GM19023 (cell line): ENCODE measurements at regions not wholly inside any gene's neighbourhood (a gene's known extent, or its start where the extent isn't known, plus 50 kb on each side); places are given as distances from the start of the nearest gene placed in this dataset.

ENCODE experiments used
- ATAC-seq: cut with Tn5 transposase; IDR thresholded peaks from one replicate; pipeline ENCODE4 v1.9.1; 2021; ENCODE audit warnings: mild to moderate bottlenecking, moderate library complexity; ENCODE audit not compliant: unreplicated experiment

GRCh38 chr6:18752278-18753068 is 365.3 kb downstream of the RNF144B start:
- no peak for ATAC-seq

GRCh38 chr6:18753076-18753475 is 365.9 kb downstream of the RNF144B start:
- ATAC-seq, result no peak

- ATAC-seq, result no peak
Observed at GRCh38 chr6:18763086-18763485, 375.9 kb downstream of the RNF144B start.

GRCh38 chr6:18784794-18785193 is 397.6 kb downstream of the RNF144B start:
- ATAC-seq, result no peak

DNA sequence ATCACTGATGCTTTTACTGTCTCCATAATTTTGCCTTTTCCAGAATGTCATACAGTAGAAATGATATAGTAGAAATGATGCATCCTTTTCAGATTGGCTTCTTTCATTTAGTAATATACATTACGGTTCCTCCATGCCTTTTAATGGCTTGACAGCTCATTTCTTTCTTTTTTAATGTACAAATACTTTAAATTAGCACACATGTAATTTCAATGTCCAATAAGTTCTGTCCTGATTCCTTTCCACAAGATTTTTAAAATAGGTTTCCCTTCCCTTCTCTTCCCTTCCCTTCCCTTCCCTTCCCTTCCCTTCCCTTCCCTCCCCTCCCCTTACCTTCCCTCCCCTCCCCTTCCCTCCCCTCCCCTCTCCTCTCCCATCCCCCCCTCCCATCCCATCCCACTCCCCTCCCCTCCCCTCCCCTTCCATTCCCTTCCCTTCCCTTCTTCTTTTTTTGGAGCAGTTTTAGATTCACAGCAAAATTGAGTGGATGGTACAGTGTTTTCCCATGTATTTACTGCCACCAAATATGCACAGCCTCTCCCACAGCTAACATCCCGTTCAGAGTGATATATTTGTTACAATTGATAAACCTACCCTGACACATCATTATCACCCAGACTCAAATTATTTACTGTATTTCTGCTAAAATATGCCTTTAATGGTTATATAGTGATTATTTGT is 398.8 kb downstream of the RNF144B start:
- no peak for ATAC-seq

DNA sequence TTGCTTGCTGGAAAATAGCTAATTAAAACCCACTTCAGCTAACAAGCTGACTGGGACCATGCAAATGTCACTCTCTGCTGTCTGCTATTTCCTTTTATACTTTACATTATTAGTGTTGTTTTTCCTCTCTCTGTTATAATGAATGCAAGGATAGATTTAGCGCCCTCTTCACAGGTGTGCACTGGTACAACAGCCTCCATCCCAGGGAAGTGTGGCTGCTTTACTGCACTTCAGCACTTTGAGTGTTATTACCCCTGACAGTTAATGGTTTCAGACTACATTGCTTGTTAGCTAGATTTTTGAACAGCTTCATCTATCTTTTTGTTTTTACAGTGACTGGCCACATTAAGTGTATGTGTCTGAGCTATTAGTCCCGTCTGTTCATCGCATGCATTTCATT is 405.7 kb downstream of the RNF144B start:
- ATAC-seq, result no peak

DNA sequence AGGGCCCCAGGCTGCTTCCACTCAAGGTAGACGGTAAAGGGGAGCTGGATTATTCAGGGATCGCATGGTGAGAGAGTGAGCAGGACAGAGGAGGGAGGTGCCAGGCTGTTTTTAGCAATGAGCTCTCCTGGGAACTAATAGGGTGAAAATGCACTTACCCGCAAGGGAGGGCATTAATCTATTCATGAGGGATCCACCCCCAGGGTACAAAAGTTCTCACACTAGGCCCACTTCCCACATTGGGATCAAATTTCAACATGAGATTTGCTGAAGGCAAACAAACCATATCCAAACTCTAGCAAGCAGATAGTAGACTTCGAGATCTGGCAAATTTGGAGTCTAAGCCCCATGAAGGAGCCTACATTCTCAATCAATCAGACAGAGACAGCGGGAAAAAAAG is 408.6 kb downstream of the RNF144B start:
- ATAC-seq, result no peak

GRCh38 chr6:18820725-18821124 is 433.6 kb downstream of the RNF144B start:
- no peak for ATAC-seq

DNA sequence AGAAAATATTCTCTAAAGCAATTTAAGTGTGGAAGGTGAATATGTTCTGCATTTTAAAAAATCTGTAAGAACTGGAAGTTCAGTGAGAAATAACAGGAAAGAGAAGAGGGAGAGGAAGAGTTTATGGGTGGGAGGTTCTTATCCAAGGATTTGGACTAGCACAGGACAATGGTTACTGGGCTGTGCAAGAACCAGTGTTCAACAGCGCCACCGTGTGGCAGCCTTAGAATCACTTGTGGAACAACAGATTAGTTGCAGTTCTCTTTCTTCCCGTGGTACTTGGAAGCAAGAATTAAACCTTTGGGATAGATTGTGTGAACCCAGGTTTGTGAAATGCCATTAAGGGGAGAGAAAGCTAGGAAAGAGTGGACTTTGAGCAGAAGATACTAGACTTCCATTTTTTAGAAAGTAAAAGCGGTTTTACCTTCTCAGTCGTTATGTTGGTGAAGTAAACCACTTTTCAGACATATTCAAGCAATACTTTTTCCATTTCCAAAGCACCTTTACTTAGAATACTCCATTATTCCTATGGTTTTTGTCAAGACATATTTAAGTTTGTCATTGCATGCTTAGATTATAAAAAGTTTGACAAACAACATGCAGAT is 436.7 kb downstream of the RNF144B start:
- no peak for ATAC-seq

GRCh38 chr6:18829272-18829870 is 442.2 kb downstream of the RNF144B start:
- ATAC-seq, result no peak

DNA sequence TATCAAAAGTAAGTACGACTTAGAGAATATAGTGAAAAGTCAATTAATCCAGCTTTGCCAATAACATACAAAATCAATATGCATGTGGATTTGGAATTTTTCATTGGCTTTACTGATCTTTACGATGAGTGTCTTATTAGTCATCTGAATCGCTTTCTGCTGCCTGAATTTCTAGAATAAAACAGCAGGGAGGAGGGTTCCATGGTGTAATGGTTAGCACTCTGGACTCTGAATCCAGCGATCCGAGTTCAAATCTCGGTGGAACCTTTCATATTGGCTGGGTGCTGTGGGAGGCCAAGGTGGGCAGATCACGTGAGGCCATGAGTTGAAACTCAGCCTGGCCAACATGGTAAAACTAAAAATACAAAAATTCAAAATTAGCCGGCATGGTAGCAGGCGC is 448.8 kb downstream of the RNF144B start:
- ATAC-seq, result no peak

DNA sequence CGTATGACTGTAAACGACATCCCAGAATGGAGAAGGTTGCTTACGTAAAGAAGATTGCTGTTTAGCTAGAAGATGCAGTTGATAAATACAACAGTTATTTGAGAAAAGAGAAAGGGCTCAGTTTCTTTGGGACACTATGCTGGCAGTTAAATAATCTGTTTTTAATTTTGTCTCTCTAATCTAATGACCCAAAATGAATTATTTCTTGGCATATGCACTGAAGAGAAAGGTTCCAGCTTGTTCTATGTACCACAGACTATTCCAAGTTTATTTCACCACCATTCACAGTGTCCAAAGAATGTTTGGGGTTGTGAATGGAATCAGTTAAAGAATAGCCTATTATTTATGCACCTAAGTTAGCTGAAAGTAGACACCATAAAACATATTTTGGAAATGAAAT is 449.9 kb downstream of the RNF144B start:
- ATAC-seq, result no peak

GRCh38 chr6:18842534-18842933 is 455.4 kb downstream of the RNF144B start:
- no peak for ATAC-seq

- ATAC-seq, result no peak
Observed at GRCh38 chr6:18845896-18846295, 458.7 kb downstream of the RNF144B start.

DNA sequence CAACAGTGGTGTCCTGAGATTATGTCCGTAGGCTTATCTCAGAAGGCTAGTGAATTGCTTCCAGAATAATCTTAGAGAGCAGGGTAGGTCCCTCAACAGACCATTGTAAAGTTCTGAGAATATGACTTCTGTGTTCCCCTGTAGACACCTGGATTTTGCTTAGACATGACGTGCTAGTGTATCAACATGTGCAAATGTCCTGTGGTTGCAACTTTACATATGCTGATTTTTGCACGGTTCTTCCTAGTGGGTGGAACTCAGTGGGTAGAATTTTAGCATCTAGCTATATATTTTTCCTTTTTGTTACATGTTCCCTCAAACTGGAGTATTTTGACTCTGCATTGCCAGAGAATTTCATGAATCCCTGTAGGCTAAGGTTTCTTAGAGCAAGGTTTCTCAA is 459.2 kb downstream of the RNF144B start:
- ATAC-seq, result no peak

DNA sequence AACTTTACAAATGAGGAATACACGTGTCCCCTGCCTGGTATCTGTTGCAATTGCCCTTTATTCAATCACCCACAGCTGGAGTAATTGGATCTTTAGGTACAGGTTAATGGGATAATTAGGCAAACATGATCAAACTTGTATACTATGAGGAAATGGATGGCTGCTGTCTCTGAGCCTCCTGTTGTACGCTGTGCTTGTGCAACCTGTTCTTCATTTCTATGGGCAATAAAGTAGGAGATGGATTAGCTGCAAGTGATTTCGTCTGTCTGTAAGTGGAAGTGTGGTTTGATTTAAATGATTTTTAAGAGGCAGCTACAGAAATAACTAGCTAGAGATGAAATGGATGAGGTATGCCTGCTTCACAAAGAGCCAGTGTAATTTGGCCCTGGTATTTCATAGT is 474.1 kb downstream of the RNF144B start:
- no peak for ATAC-seq

DNA sequence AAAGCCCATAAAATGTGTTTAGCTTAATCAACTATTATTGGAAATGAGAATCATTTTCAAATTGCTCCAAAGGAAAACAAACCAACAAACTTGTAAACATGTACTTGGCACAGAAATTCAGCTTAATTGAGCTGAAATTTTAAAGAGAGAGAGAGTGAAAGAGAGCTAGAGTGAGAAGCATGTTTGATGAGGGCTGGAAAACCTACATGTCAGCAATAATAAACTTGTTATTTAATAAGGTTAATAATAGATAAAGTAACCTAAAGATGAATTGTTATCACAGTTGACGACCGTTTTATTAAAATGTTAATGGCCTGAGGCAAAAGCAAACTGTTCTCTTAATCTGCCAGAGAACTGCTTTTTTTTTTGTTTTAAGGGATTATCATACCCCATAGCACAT is 496.1 kb downstream of the RNF144B start:
- ATAC-seq, result no peak

DNA sequence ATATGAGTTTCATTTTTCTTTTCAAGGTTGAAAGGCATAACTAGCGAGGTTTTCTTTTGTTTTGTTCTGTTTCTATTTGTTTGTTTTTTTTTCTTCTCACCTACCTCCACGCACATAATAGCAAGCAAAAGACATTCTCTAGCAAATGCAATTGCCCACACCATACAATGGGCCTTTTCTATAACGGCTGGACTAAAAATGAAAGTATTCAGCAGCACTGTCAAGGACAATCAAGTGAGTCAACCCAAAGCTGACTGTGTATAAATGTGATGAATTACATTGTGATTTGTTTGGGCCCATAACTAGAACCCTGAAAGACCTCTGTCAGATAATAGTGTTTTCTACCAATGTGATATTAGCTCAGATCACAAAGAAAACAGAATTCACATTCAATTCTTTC is 496.7 kb downstream of the RNF144B start:
- ATAC-seq, result no peak

DNA sequence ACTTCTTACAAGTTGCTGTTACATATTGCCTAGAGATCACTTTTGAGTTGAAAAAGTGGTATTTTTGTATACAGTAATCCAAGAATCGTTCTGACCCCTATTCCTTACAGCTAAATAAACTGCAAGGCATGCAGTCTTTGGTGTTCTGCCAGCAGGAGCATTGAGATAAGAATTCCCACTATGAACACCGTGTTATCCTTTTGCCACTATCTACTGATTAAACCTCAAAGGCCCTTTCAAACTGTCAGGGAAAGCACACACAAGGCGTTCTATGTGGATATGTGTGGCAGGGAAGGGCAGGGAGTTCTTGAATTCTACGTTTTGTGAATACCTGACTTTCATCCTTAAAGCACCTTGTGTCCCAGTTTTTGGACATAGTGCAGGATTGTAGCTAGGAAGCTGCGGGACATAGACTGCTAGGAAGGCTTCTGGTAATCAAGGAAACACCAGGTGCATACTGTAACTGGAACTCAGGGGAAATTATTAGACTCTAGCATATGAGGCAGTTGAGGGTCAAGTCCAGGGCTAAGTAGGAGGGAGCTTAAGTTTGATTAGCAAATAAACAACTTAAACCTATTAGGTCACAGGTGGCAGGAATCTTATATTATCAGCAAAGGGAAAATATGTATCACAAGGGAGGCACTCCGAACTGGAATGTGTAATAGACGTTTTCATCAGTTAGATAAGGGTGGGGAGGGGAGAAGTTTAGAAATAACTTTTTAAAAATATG is 506.6 kb downstream of the RNF144B start:
- ATAC-seq, result no peak

- ATAC-seq, result no peak
Observed at GRCh38 chr6:18897350-18897749, 510.2 kb downstream of the RNF144B start.

DNA sequence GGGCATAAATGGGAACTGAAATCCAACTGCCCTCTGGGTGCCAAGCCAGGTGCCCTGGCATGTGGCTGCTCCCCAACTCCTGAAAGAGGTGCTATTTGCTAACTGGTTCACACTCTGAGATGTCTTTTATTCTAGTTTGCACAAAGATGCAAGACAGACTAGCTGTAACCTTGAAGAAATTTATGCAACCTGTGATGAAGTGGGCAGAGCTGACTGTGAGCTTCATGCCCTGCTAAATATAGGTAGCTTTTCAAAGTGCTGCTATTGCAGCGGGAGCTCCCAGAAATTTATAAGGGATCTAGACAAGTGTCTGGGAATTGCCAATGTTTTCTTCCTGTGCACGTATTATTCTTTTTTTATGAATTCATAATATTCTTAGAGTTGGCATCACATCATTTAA is 517.5 kb downstream of the RNF144B start:
- no peak for ATAC-seq
